HG03457 (cell line): ENCODE measurements at regions not wholly inside any gene's neighbourhood (a gene's known extent, or its start where the extent isn't known, plus 50 kb on each side); places are given as distances from the start of the nearest gene placed in this dataset.

Experiments used
- ATAC-seq: cut with Tn5 transposase; IDR thresholded peaks from one replicate; pipeline ENCODE4 v1.9.1; 2021; ENCODE audit warnings: moderate number of reproducible peaks; ENCODE audit not compliant: unreplicated experiment

DNA sequence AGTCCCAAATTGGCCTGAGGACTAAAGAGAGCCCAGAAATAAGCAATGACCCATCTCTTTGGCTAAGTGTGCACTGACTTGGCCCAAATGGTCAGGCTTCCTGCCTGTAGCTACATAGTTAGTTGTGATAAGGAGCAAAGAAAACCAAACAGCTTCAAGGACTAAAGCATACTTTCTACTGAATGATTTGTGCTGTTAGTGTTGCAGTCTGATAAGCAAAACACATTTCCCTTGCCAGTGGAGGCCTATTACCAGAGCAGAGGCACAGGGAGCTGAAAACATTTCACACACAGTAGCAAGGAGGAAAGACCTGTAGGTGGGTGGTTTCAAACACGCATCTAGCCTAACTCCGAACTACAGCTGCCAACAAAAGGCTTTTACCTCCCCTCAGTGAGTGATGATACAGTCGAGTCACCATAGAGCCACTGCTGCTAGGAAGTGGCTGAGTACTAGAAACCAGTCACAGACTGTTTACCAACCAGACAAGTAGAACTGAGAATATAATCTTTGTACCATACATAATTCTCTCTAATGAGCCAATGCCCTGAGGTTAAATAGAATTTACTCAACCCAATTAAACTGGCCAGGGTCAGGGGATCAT lies 222.3 kb upstream of the THBS1 start:
- ATAC-seq = no peak

DNA sequence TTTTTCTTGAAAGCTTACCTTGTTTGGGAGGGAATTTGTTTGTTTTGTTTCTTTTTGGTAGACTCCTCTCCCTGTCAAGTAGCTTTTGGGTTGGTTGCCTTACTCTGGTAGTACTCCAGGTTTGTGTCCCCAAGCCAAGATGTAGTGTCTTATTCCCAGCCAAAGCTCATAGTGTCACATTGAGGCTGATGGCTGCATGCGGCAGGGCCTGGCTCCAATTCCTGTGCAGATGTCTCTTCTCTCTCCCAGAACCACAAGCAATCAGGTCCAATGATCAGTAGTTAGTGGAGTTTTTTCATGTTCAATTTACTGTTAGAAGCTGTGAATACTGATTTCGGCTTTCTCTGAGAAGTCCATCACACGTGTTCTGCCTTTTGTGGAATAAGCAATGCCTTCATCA lies 221.1 kb upstream of the THBS1 start:
- ATAC-seq = no peak

DNA sequence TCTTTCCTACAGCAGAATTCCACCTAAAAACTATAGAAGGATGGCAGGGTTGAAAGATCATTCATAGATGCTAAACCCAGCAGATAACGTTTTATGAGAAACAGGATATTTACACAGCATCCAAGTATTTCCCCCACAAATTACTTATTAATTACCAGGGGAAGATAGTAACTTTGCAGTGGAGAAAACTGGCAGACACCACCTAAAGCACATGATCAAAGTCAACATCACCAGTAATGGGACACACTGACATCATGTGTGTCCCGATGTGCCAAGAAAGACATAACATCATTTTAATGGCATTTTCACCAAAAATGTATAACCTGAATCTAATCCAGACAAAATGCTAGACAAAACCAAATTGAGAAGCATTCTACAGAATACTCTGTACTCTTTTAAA lies 220.4 kb upstream of the THBS1 start:
- ATAC-seq = no peak

DNA sequence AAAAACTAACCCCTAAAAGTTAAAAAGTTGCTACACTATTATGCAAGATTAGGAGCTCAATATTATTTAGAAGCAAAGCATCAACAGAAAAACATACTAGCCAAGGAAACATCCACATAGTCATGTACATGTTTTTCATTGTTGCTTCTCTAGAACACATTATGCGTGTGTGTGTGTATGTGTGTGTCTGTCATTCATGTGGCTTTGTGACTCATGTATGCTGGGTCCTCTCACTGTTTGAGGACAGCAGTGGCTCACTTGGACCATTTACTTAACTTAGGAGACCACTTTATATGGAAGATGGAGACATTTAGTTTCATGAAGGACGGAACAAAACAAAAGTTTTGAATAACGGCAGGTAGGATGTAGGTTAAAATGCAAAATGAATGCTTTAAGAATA lies 219.4 kb upstream of the THBS1 start:
- no peak for ATAC-seq

DNA sequence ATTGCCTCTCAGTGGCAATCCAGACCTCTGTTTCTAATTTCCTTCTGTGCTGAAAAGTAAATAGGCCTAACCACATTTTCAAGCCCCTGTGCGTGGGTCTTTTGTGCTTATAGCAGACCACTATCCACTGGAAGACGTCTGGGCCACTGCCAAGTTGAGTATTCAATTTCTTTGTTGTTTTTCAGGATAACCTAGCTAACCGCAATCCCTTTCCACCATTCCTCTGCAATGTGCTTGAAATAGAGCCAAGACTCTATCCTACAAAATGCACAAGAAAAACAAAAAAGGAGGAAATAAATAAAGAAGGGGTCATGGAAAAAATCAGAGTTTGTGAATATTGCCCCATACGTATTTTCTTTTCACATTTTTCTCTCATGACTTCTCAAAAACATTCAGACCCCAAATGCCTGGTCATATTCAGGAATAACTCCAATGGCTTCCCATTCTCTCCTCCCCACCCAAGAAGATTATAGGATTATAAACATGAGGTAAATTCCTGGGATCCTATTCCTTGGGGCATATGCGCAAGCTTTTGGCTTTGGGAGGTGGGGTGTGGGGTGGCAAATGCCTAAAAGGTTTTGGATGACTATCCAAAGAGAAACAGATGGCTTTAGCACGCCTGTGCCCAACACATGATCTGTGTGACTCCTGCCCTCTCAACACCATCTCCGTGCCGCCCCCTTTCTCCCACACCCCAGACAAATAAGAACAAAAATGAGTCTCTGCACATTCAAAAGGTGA lies 217.9 kb upstream of the THBS1 start:
- ATAC-seq = no peak

DNA sequence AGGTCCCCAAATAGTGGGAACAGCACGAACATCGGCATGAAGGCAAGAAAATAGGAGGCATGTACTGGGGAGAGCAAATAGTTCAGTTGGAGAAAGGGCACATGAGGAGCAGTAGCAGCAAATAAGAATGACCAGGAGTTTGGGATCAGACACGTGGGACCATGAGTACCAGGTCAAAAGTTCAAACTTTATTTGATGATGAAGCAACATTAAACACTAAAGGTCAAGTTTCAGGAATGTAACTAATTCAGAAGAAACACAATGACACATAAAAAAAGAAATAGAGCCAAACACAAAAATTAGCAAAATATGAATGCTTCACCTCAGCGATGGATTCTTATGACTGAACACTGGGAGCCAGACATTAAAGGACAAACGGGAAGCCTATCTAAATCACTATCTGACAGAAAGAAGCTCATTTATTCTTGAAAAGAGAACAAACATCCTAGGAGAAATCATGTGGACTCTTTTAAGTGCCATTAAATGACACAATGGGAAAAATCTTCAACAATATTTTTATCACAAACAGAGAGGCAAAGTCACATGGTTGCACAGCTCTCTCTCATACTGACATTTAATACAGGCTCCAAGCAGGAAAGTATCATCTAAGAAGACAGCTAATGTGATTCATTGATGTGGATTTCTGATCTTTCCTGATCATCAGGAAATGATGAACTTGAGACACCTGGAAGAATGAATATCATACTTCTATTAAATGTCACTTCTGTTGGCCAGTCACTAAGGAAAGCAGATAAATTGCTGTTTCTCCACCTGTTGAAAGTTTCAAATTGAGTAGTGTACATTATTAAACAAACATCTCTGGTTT lies 216.9 kb upstream of the THBS1 start:
- no peak for ATAC-seq

DNA sequence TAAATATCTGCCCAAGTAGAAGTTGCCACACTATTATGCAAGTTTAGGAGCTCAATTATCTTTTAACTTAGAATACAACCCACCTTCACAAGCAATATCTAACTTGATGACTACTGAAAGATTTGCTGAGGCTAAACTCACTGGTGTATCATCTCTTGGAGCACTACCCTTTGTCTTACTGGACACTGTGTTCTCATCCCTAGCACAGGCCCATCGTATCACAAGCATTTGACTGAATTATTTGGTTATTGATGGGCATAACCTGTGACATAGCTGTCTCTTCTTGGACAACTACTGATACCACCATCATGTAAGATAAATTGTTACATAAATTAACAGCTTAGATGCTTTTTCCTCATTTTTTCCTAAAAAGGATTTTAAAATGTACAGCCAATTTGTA lies 216.2 kb upstream of the THBS1 start:
- ATAC-seq = no peak

DNA sequence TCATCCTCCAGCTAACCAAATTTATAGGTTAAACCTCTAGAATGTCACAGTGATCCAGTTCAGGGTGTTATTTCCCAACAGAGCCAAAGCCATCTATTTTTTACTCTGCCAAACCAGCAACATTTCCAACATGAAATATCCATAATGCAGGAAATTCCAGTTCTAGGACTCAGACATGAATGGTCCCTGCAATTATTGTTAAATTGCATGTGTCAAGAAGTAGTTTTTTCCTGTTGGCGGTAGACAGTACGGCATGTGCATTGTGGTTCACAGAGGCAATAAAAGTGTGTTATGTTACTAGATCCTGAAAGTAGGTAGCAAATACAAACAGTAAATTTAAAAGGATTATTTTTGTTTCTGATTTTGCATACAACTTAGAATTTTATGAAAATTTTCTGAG lies 215.7 kb upstream of the THBS1 start:
- ATAC-seq = no peak

DNA sequence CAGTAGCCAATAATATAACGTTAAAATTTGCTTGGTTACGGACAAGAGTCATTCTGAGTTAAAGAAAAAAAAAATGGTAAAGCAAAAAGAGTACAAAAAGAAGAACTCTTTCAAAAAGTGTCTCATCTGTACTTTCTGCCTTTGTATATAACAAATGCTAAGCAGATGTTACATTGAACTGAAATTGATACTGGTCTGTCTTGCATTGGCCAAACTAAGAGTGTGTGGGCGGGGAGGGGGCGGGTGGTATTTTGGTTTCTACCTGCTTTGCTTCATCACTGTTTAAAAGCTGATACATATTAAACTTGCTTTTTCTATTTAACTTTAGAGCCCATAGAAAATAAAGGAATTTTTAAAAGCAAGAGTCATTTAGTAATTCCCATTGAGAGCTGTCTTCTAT lies 215.0 kb upstream of the THBS1 start:
- no peak for ATAC-seq

DNA sequence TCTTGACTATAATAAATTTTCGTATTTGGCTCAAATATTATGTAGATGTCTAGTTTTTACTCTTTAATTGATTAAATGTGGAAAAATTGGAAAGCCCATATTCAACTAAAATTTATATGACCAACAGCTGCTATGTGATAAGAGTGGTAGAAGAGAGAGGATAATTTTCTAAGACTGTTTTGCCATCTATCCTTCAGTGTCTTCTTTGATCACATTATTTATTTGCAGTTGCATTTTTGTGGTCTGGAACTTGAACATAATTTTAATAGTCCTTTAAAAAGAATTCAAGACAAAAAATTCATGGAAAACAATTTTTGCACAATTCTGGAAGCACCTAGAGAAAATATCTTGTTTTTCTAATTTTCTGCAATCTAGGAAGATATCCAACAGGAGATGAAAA lies 213.3 kb upstream of the THBS1 start:
- ATAC-seq = no peak

DNA sequence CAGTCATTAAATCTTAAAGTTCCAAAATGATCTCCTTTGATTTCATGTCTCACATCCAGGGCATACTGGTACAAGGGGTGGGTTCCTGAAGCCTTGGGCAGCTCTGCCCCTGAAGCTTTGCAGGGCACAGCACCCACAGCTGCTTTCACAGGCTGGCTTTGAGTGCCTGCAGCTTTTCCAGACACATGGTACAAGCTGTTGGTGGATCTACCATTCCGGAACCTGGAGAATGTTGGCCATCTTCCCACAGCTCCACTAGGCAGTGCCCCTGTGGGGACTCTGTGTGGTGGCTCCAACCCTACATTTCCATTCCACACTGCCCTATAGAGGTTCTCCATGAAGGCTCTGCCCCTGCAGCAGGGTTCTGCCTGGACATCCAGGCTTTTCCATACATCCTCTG lies 211.1 kb upstream of the THBS1 start:
- ATAC-seq = no peak

DNA sequence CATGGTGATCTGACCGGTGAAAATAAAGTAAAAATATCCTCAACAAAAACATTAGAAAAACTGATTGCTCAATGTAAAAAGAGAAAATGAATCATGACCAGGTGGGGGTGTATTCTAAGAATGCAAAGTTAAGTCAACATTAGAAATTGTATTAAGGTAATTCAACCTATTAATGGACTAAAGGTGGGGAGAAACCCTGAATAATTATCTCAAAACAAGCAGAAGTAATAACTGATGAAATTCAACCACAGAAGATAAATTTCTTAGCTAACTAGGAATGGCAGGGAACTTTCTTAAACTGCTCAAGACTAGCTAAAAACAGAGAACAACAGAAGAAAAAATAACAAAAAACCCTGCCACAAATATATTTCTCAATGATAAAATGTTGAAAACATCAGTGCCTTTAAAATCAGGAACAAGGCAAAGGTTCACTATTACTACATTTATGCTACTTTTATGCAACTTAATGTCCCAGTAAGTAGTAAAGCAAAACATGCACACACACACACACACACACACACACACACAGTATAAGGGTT lies 204.4 kb upstream of the THBS1 start:
- ATAC-seq = no peak

DNA sequence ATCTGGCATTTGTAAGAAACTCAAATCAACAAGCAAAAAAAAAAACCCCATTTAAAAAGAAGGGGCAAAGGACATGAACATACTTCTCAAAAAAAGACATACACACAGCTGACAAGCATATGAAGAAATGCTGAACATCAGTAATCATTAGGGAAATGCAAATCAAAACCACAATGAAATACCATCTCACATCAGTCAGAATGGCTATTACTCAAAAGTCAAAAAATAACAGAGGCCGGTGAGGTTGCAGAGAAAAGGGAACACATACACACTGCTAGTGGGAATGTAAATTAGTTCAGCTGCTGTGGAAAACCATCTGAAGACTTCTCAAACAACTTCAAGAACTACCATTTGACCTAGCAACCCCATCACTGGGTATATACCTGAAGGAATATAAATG lies 199.4 kb upstream of the THBS1 start:
- peak; percentile 65 for ATAC-seq

DNA sequence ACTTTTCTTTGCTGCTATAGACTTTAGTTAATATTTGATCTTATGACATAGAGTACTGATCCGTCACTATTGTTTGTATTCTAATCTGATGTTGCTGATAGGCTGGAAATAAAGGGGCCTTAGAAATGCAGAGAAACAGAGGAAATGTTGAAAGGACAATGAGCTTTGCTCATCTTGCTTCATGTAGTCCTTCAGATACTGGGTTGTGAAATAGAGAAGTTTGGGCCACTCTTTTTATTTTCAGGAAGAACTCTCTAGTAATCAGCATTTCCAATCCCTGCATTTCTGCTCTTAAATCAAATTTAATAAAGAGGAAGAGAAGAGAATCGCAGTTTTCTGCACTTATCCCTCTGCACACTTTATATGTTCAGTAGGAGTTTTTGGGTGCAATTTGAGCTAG lies 192.8 kb upstream of the THBS1 start:
- no peak for ATAC-seq

DNA sequence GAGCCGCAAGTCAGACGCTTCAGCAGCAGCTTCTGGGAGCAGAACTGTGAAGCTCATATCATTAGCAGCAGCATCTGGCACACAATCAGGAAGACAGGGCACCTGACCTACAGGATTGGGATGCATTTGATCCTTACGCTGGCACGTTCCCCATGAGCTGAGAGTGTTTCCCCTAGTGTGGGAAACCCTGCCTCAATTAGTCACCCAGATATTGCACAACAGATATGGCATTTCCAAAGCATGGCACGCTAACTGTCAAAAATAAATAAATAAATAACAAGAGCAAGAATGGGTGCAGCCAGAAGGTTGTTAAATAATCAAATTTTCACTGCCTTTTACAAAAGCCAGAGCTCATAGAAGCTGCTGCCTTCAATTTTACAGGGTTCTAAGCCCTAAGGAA lies 189.6 kb upstream of the THBS1 start:
- ATAC-seq = no peak

DNA sequence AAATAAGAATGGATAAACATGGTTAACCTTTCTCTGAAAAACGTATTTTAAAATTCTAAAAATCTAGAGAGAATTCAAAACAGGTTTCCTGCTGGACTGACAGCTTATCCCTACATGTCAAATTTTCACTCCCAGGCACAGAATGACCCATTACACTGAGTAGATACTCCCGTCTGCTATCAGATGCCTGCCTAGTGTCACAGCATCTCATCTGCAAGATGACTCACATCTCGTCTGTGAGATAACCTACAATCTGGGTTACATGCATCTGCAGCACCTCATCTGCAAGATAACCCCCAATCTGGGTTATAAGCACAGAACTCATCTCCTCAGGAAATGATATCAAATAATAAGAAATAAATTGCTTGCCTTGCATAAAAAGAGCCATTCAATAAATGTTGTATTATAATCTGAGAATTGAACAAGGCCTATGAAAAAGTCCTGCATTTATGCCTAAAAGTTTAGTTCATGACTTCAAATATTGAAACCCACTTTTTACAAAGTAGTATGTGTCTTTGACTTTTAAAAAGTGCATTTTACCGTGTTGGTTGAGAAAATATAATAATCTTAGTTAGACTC lies 188.3 kb upstream of the THBS1 start:
- no peak for ATAC-seq

DNA sequence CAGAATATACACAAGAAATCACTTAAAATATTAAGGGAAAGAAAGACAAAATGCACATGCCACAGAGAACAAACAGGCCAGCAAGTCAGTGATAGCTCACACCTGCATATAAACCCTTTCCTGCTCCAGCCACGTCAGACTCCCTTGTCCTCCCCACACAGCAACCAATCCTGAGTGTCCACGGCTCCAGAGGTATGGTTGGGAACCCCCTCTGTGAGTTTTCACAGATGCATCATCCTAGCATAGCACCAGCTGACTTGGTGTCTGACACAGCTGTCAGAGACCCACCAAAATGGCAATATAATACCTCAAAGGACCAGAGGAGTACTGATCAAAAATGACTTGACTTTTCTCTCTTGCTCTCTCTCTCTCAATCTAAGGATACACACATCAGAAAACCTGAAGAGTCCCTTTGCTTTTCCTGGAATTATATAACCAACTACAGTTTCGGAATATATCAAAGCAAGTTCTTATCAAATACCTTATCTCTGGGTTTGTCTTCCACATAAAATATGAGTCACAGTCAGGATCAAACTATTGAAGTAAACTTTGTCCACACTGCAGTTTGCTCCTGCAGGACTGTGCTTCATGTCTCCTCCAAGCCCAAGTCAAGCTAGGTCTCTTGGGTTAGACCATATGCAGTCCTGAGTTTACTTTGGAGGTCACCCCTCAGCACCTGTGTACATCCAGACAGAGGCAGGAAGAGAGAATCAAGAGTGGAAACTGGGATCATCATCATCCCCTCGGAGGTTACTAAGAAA lies 187.1 kb upstream of the THBS1 start:
- ATAC-seq = no peak

DNA sequence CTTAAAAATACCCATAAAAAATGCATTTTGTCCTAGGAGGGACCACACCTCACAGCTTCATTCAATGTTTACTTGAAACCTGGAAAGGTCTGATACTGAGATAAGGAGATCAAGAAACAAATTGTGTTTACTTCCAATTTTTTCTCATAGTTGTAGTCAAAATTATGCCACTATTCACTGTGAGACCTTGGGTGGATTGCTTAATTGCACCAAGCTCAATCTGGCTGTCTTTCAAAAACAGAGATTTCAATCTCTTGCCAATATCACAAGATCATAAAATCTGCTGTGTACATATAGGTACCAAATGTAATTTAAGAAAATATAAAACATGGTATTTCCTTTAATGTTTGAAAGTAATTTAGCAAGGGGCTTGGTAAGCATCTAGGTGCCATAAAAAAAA lies 186.4 kb upstream of the THBS1 start:
- ATAC-seq = no peak

DNA sequence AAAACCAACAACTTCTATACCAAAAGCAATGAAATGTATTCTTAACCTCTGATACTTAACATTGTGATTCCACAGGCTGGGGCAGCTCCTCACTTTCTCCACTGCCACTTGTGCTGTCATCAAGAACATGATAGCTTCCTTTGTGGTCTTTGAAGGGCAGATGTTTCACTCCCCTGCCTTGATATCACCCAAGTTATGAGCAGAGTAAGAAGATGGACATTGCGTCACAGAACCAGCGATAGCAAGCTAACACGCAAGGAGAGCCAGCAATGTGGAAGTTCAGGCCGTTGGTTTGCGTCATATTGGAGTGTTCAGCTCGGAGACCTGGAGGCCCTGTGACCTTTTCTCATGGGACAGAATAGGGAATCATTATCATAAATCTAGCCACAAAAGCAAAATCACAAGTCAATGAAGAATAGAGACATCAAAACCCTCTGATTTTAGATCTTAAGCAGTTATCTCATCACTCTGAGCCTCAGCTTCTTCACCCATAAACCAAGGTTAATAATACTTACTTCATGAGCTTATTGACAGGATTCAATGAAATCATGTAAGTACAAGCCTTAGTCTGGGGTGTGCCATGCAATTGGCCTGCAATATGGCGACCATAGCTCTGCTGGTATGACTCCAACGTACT lies 183.8 kb upstream of the THBS1 start:
- ATAC-seq = no peak

DNA sequence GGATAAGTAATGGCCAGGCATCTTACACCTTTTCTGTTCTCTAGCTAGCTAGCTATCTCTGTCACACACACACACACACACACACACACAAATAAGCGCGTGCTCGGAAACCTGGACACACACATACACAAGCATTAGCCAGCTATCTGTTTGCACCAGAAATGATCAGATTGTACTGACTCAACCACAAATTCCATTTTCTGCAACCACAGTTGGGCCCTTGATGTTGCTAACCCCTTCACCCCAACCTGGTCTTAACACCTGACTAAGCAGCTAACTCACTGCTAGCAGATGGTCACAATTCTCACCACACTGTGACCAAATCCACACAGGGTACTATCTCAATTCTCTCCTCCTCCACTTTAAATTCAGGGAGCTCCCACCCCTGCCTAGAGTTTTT lies 183.0 kb upstream of the THBS1 start:
- ATAC-seq = no peak
